GM12873 (cell line): ENCODE measurements at regions not wholly inside any gene's neighbourhood (a gene's known extent, or its start where the extent isn't known, plus 50 kb on each side); places are given as distances from the start of the nearest gene placed in this dataset.

ENCODE experiments used
- CTCF ChIP-seq: IDR thresholded peaks from 2 replicates; pipeline ENCODE4 v1.5.1; 2012; ENCODE audit warnings: low read depth, mild to moderate bottlenecking, moderate library complexity, low read length, control low read depth; ENCODE audit not compliant: insufficient read depth; ENCODE audit errors: missing control alignments

GRCh38 chr11:44463751-44464150 is 101.7 kb upstream of the CD82 start:
- no peak for TF ChIP-seq CTCF

GRCh38 chr11:44464741-44465140 is 100.7 kb upstream of the CD82 start:
- TF ChIP-seq CTCF = peak; percentile 23

- no peak for TF ChIP-seq CTCF
Observed at GRCh38 chr11:44466531-44467205, 98.8 kb upstream of the CD82 start.

GRCh38 chr11:44467413-44467812 is 98.0 kb upstream of the CD82 start:
- TF ChIP-seq CTCF = no peak

GRCh38 chr11:44467931-44468330 is 97.5 kb upstream of the CD82 start:
- no peak for TF ChIP-seq CTCF

GRCh38 chr11:44468345-44468988 is 97.0 kb upstream of the CD82 start:
- no peak for TF ChIP-seq CTCF

- no peak for TF ChIP-seq CTCF
Observed at GRCh38 chr11:44469412-44469811, 96.1 kb upstream of the CD82 start.
